Prostate gland (tissue), 2 donors: ENCODE measurements at regions not wholly inside any gene's neighbourhood (a gene's known extent, or its start where the extent isn't known, plus 50 kb on each side); places are given as distances from the start of the nearest gene placed in this dataset.

Experiments used
- DNase-seq: peaks from one replicate; pipeline ENCODE4 v3.0.0-alpha.2; 2019; ENCODE audit warnings: low spot score
- H3K27ac ChIP-seq, 2 donors: fragments of 200-600 bp; sonication (generic); 2 replicates each; pipeline ENCODE4 v1.5.1; 2017 to 2019
- H3K27me3 ChIP-seq: fragments of 200-600 bp; sonication (generic); replicated peaks from 2 replicates; pipeline ENCODE4 v1.5.1; 2019; ENCODE audit not compliant: insufficient read depth
- H3K36me3 ChIP-seq, 2 donors: fragments of 200-600 bp; sonication (generic); 1 replicate in 1 of 2; 2 replicates in 1 of 2; pipeline versions ENCODE4 v1.5.1 to v1.8.1; 2017 to 2019
- H3K4me1 ChIP-seq: fragments of 200-600 bp; sonication (generic); replicated peaks from 2 replicates; pipeline ENCODE4 v1.5.1; 2019
- H3K4me3 ChIP-seq, 2 donors: fragments of 200-600 bp; sonication (generic); 2 replicates each; pipeline ENCODE4 v1.5.1; 2017 to 2019
- H3K9me3 ChIP-seq: fragments of 200-600 bp; sonication (generic); 2 replicates; pipeline ENCODE4 v1.5.1; 2017
- POLR2A ChIP-seq: fragments of 450-650 bp; IDR thresholded peaks from one replicate; pipeline ENCODE4 v1.6.1; 2016; ENCODE audit warnings: antibody characterized with exemption, mild to moderate bottlenecking
- POLR2AphosphoS5 ChIP-seq: sonication (generic); formaldehyde crosslinking; IDR thresholded peaks from one replicate; pipeline ENCODE4 v1.6.1; 2017; ENCODE audit warnings: antibody characterized with exemption
- WGBS: methylation state at CpG from one replicate; pipeline ENCODE4 v1.1.5; 2018; 5-methylcytosine and 5-hydroxymethylcytosine counted together
- intact Hi-C: fragments of 100-400 bp; cut with DNase I; formaldehyde crosslinking; loops from one replicate; pipeline ENCODE4 v1.14.2; 2022
- TF ChIP-seq, protein P1 (sequence below), 4 experiments: fragments of 200-600 bp in 2 of 4; fragments of 450-650 bp in 2 of 4; sonication (generic) in 2 of 4; IDR thresholded peaks; 1 replicate in 3 of 4; 2 replicates in 1 of 4; pipeline ENCODE4 v1.5.1; 2016 to 2019; ENCODE audit warnings: antibody characterized with exemption in 4 of 4, mild to moderate bottlenecking in 2 of 4, moderate library complexity in 2 of 4

- Histone ChIP-seq H3K27me3 (no peaks in the 10 kb centered on the region), H3K36me3 (no peaks in the 10 kb centered on the region), H3K9me3 (no peaks in the 10 kb centered on the region), H3K27ac (no peak overlapping the region), H3K4me3 (no peak overlapping the region), H3K4me1 (no peaks in the 10 kb centered on the region)
- intact Hi-C loops: no loop called here
- DNase-seq: no peak
- WGBS: 30% methylated on average over 6 of the region's 6 CpGs
- TF ChIP-seq POLR2A (no peak), POLR2AphosphoS5 (no peak)
- TF ChIP-seq, protein P1, sequence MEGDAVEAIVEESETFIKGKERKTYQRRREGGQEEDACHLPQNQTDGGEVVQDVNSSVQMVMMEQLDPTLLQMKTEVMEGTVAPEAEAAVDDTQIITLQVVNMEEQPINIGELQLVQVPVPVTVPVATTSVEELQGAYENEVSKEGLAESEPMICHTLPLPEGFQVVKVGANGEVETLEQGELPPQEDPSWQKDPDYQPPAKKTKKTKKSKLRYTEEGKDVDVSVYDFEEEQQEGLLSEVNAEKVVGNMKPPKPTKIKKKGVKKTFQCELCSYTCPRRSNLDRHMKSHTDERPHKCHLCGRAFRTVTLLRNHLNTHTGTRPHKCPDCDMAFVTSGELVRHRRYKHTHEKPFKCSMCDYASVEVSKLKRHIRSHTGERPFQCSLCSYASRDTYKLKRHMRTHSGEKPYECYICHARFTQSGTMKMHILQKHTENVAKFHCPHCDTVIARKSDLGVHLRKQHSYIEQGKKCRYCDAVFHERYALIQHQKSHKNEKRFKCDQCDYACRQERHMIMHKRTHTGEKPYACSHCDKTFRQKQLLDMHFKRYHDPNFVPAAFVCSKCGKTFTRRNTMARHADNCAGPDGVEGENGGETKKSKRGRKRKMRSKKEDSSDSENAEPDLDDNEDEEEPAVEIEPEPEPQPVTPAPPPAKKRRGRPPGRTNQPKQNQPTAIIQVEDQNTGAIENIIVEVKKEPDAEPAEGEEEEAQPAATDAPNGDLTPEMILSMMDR (IDR thresholded peaks at IDR 0.05): no peak
These were observed 314.4 kb downstream of the MTX2 start for GRCh38 chr2:176583607-176584006.

GRCh38 chr2:176584333-176584732 lies 315.1 kb downstream of the MTX2 start:
- no peaks in the 10 kb centered on the region for H3K4me1 ChIP-seq
- no peaks in the 10 kb centered on the region for H3K9me3 ChIP-seq
- no peaks in the 10 kb centered on the region for H3K36me3 ChIP-seq
- TF ChIP-seq, protein P1 (IDR thresholded peaks at IDR 0.05): no peak
- no peak for TF ChIP-seq POLR2A
- no peak for TF ChIP-seq POLR2AphosphoS5
- intact Hi-C loops: no loop called here
- DNase-seq: no peak
- no peak overlapping the region for H3K4me3 ChIP-seq
- 51% methylated on average over 3 of the region's 3 CpGs for WGBS
- H3K27me3 ChIP-seq: no peaks in the 10 kb centered on the region
- H3K27ac ChIP-seq: no peak overlapping the region

GRCh38 chr2:176585291-176585690 lies 316.0 kb downstream of the MTX2 start:
- Histone ChIP-seq H3K27me3 (no peaks in the 10 kb centered on the region), H3K36me3 (no peaks in the 10 kb centered on the region), H3K4me3 (no peak overlapping the region), H3K27ac (no peak overlapping the region), H3K4me1 (no peaks in the 10 kb centered on the region), H3K9me3 (no peaks in the 10 kb centered on the region)
- no peak for DNase-seq
- 93% methylated on average over 1 of the region's 1 CpG for WGBS
- intact Hi-C loops: no loop called here
- no peak for TF ChIP-seq POLR2AphosphoS5
- TF ChIP-seq, protein P1 (IDR thresholded peaks at IDR 0.05): no peak
- no peak for TF ChIP-seq POLR2A

GRCh38 chr2:176585791-176586190 lies 316.5 kb downstream of the MTX2 start:
- no peaks in the 10 kb centered on the region for H3K4me1 ChIP-seq
- H3K36me3 ChIP-seq: no peaks in the 10 kb centered on the region
- no peak for DNase-seq
- 63% methylated on average over 2 of the region's 2 CpGs for WGBS
- no peaks in the 10 kb centered on the region for H3K9me3 ChIP-seq
- TF ChIP-seq POLR2A (no peak), POLR2AphosphoS5 (no peak)
- TF ChIP-seq, protein P1 (IDR thresholded peaks at IDR 0.05): no peak
- H3K27ac ChIP-seq: no peak overlapping the region
- intact Hi-C loops: no loop called here
- H3K27me3 ChIP-seq: no peaks in the 10 kb centered on the region
- H3K4me3 ChIP-seq: no peak overlapping the region

GRCh38 chr2:176589287-176589686 lies 320.0 kb downstream of the MTX2 start:
- H3K36me3 ChIP-seq: no peaks in the 10 kb centered on the region
- H3K9me3 ChIP-seq: no peaks in the 10 kb centered on the region
- intact Hi-C loops: no loop called here
- 67% methylated on average over 7 of the region's 7 CpGs for WGBS
- TF ChIP-seq POLR2AphosphoS5: no peak
- TF ChIP-seq POLR2A: no peak
- TF ChIP-seq, protein P1 (IDR thresholded peaks at IDR 0.05): no peak
- H3K4me1 ChIP-seq: no peaks in the 10 kb centered on the region
- no peak overlapping the region for H3K4me3 ChIP-seq
- no peak overlapping the region for H3K27ac ChIP-seq
- H3K27me3 ChIP-seq: no peaks in the 10 kb centered on the region
- DNase-seq: no peak
